Neutrophil (primary cell): ENCODE measurements at regions not wholly inside any gene's neighbourhood (a gene's known extent, or its start where the extent isn't known, plus 50 kb on each side); places are given as distances from the start of the nearest gene placed in this dataset.
"Not testable (repeated sequence)": the region's sequence is repeated elsewhere in the genome, so short reads cannot be mapped to it uniquely, and the experiment has no call there.

Experiments
- H3K27ac ChIP-seq: fragments of 200-600 bp; sonication (generic); 2 replicates; pipeline ENCODE4 v1.5.1; 2016; ENCODE audit warnings: mild to moderate bottlenecking, moderate library complexity
- H3K27me3 ChIP-seq: fragments of 200-600 bp; sonication (generic); 2 replicates; pipeline ENCODE4 v1.6.0; 2016; ENCODE audit warnings: mild to moderate bottlenecking
- H3K36me3 ChIP-seq: fragments of 200-600 bp; sonication (generic); 2 replicates; pipeline ENCODE4 v1.5.1; 2017
- H3K4me1 ChIP-seq, 2 experiments: fragments of 200-600 bp in 1 of 2; sonication (generic) in 1 of 2; 1 replicate in 1 of 2; 2 replicates in 1 of 2; pipeline versions ENCODE4 v1.5.1 to v1.6.1; 2013 to 2016; ENCODE audit warnings: low read depth in 1 of 2, low read length in 1 of 2, mild to moderate bottlenecking in 1 of 2, moderate library complexity in 1 of 2; ENCODE audit not compliant: control insufficient read depth in 1 of 2, insufficient read depth in 1 of 2
- H3K4me3 ChIP-seq, 2 experiments: fragments of 200-600 bp in 1 of 2; sonication (generic) in 1 of 2; 1 replicate in 1 of 2; 2 replicates in 1 of 2; pipeline ENCODE4 v1.5.1; 2013 to 2016; ENCODE audit warnings: low read depth in 1 of 2, low read length in 1 of 2, mild to moderate bottlenecking in 1 of 2, moderate library complexity in 1 of 2
- H3K9me3 ChIP-seq: fragments of 200-600 bp; sonication (generic); 2 replicates; pipeline ENCODE4 v1.5.1; 2016
- TF ChIP-seq, protein P1 (sequence below): fragments of 200-600 bp; sonication (generic); IDR thresholded peaks from 2 replicates; pipeline ENCODE4 v1.5.1; 2016; ENCODE audit warnings: antibody characterized with exemption

DNA sequence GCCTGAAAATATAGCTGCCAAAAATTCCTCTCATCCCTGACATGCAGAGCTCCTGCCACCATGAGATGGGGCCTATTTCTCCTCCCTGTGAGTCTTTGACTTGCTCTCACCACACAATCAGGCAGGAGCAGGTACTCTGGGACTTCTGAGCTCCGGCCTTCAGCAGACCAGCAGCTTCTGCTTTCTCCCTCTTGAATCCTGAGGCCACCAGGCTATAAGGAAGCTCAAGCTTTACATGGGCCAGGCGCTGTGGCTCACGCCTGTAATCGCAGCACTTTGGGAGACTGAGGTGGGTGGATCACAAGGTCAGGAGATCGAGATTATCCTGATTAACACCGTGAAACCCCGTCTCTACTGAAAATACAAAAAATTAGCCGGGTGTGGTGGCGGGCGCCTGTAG is 238.7 kb upstream of the RREB1 start:
- Histone ChIP-seq H3K9me3 (no peaks in the 10 kb centered on the region), H3K36me3 (no peaks in the 10 kb centered on the region), H3K27ac (peak overlapping the region; percentile 68), H3K4me1 (peaks cover 68 to 72% of the 10 kb centered on the region in 2 experiments), H3K4me3 (no peak overlapping the region), H3K27me3 (no peaks in the 10 kb centered on the region)
- TF ChIP-seq, protein P1, sequence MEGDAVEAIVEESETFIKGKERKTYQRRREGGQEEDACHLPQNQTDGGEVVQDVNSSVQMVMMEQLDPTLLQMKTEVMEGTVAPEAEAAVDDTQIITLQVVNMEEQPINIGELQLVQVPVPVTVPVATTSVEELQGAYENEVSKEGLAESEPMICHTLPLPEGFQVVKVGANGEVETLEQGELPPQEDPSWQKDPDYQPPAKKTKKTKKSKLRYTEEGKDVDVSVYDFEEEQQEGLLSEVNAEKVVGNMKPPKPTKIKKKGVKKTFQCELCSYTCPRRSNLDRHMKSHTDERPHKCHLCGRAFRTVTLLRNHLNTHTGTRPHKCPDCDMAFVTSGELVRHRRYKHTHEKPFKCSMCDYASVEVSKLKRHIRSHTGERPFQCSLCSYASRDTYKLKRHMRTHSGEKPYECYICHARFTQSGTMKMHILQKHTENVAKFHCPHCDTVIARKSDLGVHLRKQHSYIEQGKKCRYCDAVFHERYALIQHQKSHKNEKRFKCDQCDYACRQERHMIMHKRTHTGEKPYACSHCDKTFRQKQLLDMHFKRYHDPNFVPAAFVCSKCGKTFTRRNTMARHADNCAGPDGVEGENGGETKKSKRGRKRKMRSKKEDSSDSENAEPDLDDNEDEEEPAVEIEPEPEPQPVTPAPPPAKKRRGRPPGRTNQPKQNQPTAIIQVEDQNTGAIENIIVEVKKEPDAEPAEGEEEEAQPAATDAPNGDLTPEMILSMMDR: no peak

DNA sequence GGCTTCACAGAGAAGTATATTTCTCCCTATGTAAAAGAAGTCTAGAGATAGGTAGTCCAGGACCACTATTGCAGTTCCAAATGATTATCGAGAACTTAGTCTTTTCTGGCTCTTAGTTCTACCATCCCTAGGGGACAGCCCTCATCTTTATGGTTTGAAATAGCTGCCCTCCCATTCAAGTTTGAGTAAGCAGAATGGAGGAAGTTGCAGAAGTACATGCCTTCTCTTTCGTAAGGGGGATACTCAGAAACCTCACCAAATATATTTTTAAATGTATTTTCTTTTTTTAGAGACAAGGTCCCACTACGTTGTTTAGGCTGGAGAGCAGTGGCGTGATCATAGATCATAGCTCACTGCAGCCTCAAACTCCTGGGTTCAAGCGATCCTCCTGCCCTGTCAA is 236.8 kb upstream of the RREB1 start:
- no peak overlapping the region for H3K4me3 ChIP-seq
- TF ChIP-seq, protein P1: no peak
- no peaks in the 10 kb centered on the region for H3K36me3 ChIP-seq
- H3K27ac ChIP-seq: peak overlapping the region; percentile 80
- H3K4me1 ChIP-seq: peaks cover 64 to 67% of the 10 kb centered on the region in 2 experiments
- H3K9me3 ChIP-seq: no peaks in the 10 kb centered on the region
- H3K27me3 ChIP-seq: no peaks in the 10 kb centered on the region

DNA sequence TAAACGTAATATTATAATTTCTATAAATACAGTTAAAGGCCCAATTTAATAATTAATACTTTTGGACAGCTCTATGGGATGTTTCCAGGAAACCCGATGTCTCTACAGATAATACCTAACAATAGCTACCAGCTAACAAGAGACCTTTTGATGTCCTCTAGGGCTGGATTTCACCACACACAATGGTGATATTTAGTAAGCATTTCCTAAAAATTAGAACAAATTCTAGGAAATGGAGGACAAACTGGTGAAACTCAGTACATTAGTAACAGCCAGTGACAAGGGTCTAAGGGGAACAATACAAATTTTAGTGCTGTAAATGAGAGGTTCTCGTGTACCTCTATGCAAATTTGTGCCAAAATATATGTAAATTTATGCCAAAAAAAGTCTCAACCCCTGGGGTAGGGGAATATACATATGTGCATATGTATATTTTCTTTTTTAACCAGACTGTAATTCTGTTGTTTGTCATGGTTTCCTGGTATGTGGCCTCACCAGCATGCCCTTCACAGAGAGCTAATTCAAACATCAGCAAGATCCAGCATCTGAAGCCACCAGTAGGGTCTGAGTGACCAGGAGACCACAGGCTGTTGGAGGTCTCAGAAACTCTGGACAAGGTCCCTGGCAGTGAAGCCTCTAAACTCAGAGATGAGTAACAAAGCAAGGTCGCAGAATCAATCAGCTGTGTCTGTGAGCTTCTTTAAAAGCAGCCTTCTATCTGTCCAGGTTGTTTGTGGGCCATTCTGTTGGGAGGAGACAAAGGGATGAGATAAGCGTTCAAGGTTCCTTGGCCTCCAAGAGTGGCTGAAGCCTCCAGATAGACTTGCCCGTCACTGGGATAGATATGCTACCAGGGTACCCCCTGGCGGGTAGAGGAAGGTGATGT is 235.1 kb upstream of the RREB1 start:
- TF ChIP-seq, protein P1: no peak
- no peaks in the 10 kb centered on the region for H3K36me3 ChIP-seq
- peaks cover 64 to 67% of the 10 kb centered on the region in 2 experiments for H3K4me1 ChIP-seq
- H3K27ac ChIP-seq: peak overlapping the region; percentile 80
- H3K9me3 ChIP-seq: no peaks in the 10 kb centered on the region
- H3K4me3 ChIP-seq: no peak overlapping the region
- H3K27me3 ChIP-seq: no peaks in the 10 kb centered on the region

DNA sequence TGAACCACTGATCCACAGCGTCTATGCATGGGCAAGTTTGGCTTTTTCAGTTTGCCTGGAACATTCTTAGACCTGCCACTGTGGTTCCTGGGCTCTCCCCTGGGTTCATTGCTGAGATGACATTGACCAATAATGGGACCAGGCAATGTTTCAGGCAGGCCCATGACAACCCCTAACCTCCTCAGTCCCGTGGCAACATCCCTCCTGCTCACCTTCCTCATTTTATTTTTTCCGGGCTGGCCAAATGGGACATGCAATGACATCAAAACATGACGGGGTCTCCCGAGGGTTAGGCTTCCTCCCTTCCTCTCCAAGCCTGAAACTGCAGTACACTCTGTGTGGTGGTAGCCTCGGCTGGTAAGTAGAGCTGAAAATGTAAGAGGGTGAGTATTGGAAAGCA is 234.0 kb upstream of the RREB1 start:
- no peaks in the 10 kb centered on the region for H3K36me3 ChIP-seq

DNA sequence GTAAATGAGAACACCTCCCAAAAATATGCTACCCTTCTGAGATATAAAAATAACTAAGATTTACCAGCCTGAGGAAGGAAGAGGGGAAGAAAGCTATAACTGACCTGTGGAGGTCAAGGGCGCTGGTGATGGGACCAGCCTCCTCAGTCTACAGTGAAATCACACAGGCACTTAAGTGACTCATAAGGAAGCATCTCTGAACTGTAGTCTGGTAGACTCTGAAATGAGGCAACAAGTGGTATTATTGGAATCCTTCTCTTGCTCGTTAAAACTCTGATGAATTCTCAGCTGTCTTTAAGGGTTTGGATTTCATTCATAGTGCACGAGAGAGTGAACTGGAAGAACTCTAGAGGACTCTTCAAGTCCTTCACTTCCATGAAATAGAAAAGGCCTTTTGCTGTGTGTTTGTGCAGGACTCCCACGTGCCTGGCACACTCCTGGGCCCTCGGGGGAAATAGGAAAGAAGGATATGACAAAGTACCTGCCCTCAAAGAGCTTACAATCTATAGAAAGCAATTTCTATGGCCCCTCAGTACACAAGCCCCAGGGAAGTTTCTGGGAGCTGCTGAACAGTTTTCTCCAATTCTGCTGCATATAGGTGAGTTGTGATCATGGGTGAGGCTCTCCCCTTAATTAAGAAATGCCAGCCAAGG is 231.8 kb upstream of the RREB1 start:
- Histone ChIP-seq H3K27ac (no peak overlapping the region), H3K4me3 (no peak overlapping the region), H3K36me3 (no peaks in the 10 kb centered on the region), H3K27me3 (no peaks in the 10 kb centered on the region), H3K4me1 (peaks cover 52 to 57% of the 10 kb centered on the region in 2 experiments), H3K9me3 (no peaks in the 10 kb centered on the region)
- TF ChIP-seq, protein P1: no peak

More for the DNA sequence above, 234.0 kb upstream of the RREB1 start:
- Histone ChIP-seq H3K4me3 (no peak overlapping the region), H3K4me1 (peaks cover 56 to 58% of the 10 kb centered on the region in 2 experiments), H3K27ac (peak overlapping the region; percentile 80), H3K9me3 (no peaks in the 10 kb centered on the region), H3K27me3 (no peaks in the 10 kb centered on the region)
- TF ChIP-seq, protein P1: no peak

DNA sequence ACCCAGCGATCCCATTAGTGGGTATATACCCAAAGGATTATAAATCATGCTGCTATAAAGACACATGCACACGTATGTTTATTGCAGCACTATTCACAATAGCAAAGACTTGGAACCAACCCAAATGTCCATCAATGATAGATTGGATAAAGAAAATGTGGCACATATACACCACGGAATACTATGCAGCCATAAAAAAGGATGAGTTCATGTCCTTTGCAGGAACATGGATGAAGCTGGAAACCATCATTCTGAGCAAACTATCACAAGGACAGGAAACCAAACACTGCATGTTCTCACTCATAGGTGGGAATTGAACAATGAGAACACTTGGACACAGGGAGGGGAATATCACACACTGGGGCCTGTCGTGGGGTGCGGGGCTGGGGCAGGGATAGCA is 230.0 kb upstream of the RREB1 start:
- H3K4me3 ChIP-seq, H3K9me3 ChIP-seq, H3K27ac ChIP-seq, H3K36me3 ChIP-seq, H3K27me3 ChIP-seq: not testable (repeated sequence)
- H3K4me1 ChIP-seq: peaks cover 52 to 57% of the 10 kb centered on the region in 2 experiments
